ENCODE measurements at regions not wholly inside any gene's neighbourhood (a gene's known extent, or its start where the extent isn't known, plus 50 kb on each side); places are given as distances from the start of the nearest gene placed in this dataset.

DNA sequence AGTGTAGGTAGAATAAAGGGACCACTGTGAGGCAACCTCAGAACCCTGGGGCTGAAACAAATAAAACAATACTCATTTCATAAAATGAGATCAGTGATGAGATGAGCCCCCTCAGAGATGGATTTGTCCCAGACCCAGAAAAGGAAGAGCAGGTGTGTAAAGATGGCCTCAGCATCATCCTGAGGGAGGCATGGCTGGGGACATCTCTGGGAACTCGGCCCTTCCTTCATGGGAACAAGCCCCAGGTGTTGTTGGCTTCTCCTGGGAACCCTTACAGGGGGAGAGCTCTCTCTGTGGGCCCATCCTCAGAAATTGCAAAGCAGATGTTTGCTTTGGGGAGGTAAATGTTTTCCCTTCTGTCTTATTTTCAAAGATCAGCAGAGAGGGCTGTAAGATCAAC, 133.2 kb upstream of the USP24 start:
- TF ChIP-seq, protein P1, sequence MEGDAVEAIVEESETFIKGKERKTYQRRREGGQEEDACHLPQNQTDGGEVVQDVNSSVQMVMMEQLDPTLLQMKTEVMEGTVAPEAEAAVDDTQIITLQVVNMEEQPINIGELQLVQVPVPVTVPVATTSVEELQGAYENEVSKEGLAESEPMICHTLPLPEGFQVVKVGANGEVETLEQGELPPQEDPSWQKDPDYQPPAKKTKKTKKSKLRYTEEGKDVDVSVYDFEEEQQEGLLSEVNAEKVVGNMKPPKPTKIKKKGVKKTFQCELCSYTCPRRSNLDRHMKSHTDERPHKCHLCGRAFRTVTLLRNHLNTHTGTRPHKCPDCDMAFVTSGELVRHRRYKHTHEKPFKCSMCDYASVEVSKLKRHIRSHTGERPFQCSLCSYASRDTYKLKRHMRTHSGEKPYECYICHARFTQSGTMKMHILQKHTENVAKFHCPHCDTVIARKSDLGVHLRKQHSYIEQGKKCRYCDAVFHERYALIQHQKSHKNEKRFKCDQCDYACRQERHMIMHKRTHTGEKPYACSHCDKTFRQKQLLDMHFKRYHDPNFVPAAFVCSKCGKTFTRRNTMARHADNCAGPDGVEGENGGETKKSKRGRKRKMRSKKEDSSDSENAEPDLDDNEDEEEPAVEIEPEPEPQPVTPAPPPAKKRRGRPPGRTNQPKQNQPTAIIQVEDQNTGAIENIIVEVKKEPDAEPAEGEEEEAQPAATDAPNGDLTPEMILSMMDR (conservative IDR thresholded peaks at IDR 0.05 in 1 of 2, IDR thresholded peaks at IDR 0.05 in 1 of 2; ENCODE audit: low read depth in 1 of 2, low read length in 2 of 2): no peak
- no peak for TF ChIP-seq EZH2 (IDR thresholded peaks at IDR 0.05; ENCODE audit: low read length, missing control alignments)
